CD14-positive monocyte (primary cell): ENCODE measurements at regions not wholly inside any gene's neighbourhood (a gene's known extent, or its start where the extent isn't known, plus 50 kb on each side); places are given as distances from the start of the nearest gene placed in this dataset.

Experiments
- DNase-seq, 3 donors: peaks; one replicate each; pipeline ENCODE4 v3.0.0-alpha.2; 2011 to 2022
- H2AFZ ChIP-seq: 2 replicates; pipeline ENCODE4 v1.6.0; 2012; ENCODE audit warnings: mild to moderate bottlenecking, low read depth, low read length, inconsistent platforms; ENCODE audit not compliant: insufficient read depth, poor library complexity, severe bottlenecking
- H3K27ac ChIP-seq, 2 donors: 1 replicate in 1 of 2; 2 replicates in 1 of 2; pipeline ENCODE4 v1.5.1; 2012 to 2013; ENCODE audit warnings: low read length in 2 of 2, control low read depth in 1 of 2, inconsistent platforms in 1 of 2, low read depth in 1 of 2, mild to moderate bottlenecking in 1 of 2
- H3K27me3 ChIP-seq, 2 donors: one replicate each; pipeline versions ENCODE4 v1.6.0 to v1.6.1; 2011 to 2013; ENCODE audit warnings: low read length in 2 of 2; ENCODE audit not compliant: control insufficient read depth in 2 of 2, insufficient read depth in 2 of 2
- H3K36me3 ChIP-seq, 2 donors: replicated peaks in 1 of 2; 1 replicate in 1 of 2; 2 replicates in 1 of 2; pipeline versions ENCODE4 v1.5.1 to v1.6.1; 2012 to 2013; ENCODE audit warnings: low read length in 2 of 2, control low read depth in 1 of 2, inconsistent platforms in 1 of 2, mild to moderate bottlenecking in 1 of 2; ENCODE audit not compliant: insufficient read depth in 2 of 2, control insufficient read depth in 1 of 2
- H3K4me1 ChIP-seq, 2 donors: 1 replicate in 1 of 2; 2 replicates in 1 of 2; pipeline versions ENCODE4 v1.5.1 to v1.6.1; 2012 to 2013; ENCODE audit warnings: low read length in 2 of 2, control low read depth in 1 of 2, inconsistent platforms in 1 of 2, mild to moderate bottlenecking in 1 of 2, moderate library complexity in 1 of 2; ENCODE audit not compliant: insufficient read depth in 2 of 2, control insufficient read depth in 1 of 2
- H3K4me2 ChIP-seq: replicated peaks from 2 replicates; pipeline ENCODE3; 2012; ENCODE audit warnings: low read length, moderate library complexity, mild to moderate bottlenecking; ENCODE audit not compliant: poor library complexity, severe bottlenecking; ENCODE audit errors: extremely low read depth
- H3K4me3 ChIP-seq, 3 experiments: fragments of 200-600 bp in 1 of 3; sonication (generic) in 1 of 3; replicated peaks in 1 of 3; 1 replicate in 2 of 3; 2 replicates in 1 of 3; pipeline ENCODE4 v1.5.1; 2011 to 2013; ENCODE audit warnings: low read length in 3 of 3, mild to moderate bottlenecking in 3 of 3, control low read depth in 2 of 3, low read depth in 2 of 3, inconsistent platforms in 1 of 3, moderate library complexity in 1 of 3
- H3K79me2 ChIP-seq: 2 replicates; pipeline ENCODE4 v1.6.0; 2012; ENCODE audit warnings: mild to moderate bottlenecking, control low read depth, inconsistent platforms, low read length, moderate library complexity; ENCODE audit not compliant: insufficient read depth
- H3K9ac ChIP-seq: 2 replicates; pipeline ENCODE4 v1.6.0; 2017; ENCODE audit warnings: low read length, mild to moderate bottlenecking; ENCODE audit not compliant: insufficient read depth, poor library complexity, severe bottlenecking
- H3K9me3 ChIP-seq, 2 donors: replicated peaks in 1 of 2; 1 replicate in 1 of 2; 2 replicates in 1 of 2; pipeline versions ENCODE4 v1.5.1 to v1.6.1; 2012 to 2013; ENCODE audit warnings: low read length in 2 of 2, control low read depth in 1 of 2; ENCODE audit not compliant: control insufficient read depth in 1 of 2, insufficient read depth in 1 of 2
- H4K20me1 ChIP-seq: 2 replicates; pipeline ENCODE4 v1.6.0; 2012; ENCODE audit warnings: mild to moderate bottlenecking, low read length, control low read depth, moderate library complexity; ENCODE audit not compliant: insufficient read depth
- H3K27ac Mint-ChIP-seq, 7 donors: one replicate each; pipeline ENCODE4 v1.8.0; 2020; ENCODE audit warnings: mild to moderate bottlenecking in 7 of 7, mixed read lengths in 7 of 7, moderate library complexity in 6 of 7, inconsistent platforms in 2 of 7
- H3K27me3 Mint-ChIP-seq, 3 donors: one replicate each; pipeline ENCODE4 v1.8.0; 2021 to 2022; ENCODE audit warnings: low read depth in 3 of 3, mild to moderate bottlenecking in 3 of 3, mixed read lengths in 3 of 3, moderate library complexity in 3 of 3, inconsistent platforms in 1 of 3
- H3K36me3 Mint-ChIP-seq, 2 donors: one replicate each; pipeline ENCODE4 v1.8.0; 2020; ENCODE audit warnings: mixed read lengths in 2 of 2, inconsistent platforms in 1 of 2, mild to moderate bottlenecking in 1 of 2
- H3K4me1 Mint-ChIP-seq: one replicate; pipeline ENCODE4 v1.8.0; 2020; ENCODE audit warnings: mild to moderate bottlenecking, mixed read lengths
- H3K4me3 Mint-ChIP-seq, 2 donors: one replicate each; pipeline ENCODE4 v1.8.0; 2020; ENCODE audit warnings: mild to moderate bottlenecking in 2 of 2, mixed read lengths in 2 of 2, moderate library complexity in 1 of 2
- H3K9me3 Mint-ChIP-seq, 7 donors: one replicate each; pipeline ENCODE4 v1.8.0; 2020 to 2022; ENCODE audit warnings: mixed read lengths in 7 of 7, mild to moderate bottlenecking in 6 of 7, moderate library complexity in 6 of 7, inconsistent platforms in 2 of 7
- CTCF ChIP-seq: fragments of 200-600 bp; IDR thresholded peaks from one replicate; pipeline ENCODE4 v1.8.0; 2022; ENCODE audit warnings: antibody characterized with exemption, mild to moderate bottlenecking
- WGBS: methylation state at CpG from one replicate; pipeline ENCODE4 v1.1.5; 2013; ENCODE audit warnings: missing lambda C conversion rate; ENCODE audit not compliant: insufficient coverage; 5-methylcytosine and 5-hydroxymethylcytosine counted together
- intact Hi-C, 2 donors: fragments of 100-400 bp; cut with micrococcal nuclease; formaldehyde crosslinking; loops; one replicate each; pipeline versions ENCODE4 v1.15.0 to v1.15.1; 2023

GRCh38 chr22:44392446-44392921 is 79.7 kb upstream of the SHISAL1 start:
- no peak for TF ChIP-seq CTCF
- DNase-seq: no peak
- Histone ChIP-seq H3K9me3 (no peaks in the 10 kb centered on the region), H3K9ac (no peak overlapping the region), H3K79me2 (no peaks in the 10 kb centered on the region), H3K4me3 (no peak overlapping the region), H2AFZ (no peak overlapping the region), H3K4me1 (no peaks in the 10 kb centered on the region), H3K4me2 (no peak overlapping the region), H3K27me3 (peaks cover 0 to 4% of the 10 kb centered on the region in 2 donors), H3K27ac (no peak overlapping the region), H4K20me1 (no peaks in the 10 kb centered on the region), H3K36me3 (no peaks in the 10 kb centered on the region)
- 74% methylated on average over 5 of the region's 6 CpGs for WGBS
- H3K4me1 Mint-ChIP-seq: no peaks in the 10 kb centered on the region
- peaks cover 4 to 7% (median 7%) of the 10 kb centered on the region in 3 donors for H3K27me3 Mint-ChIP-seq
- no peak overlapping the region for H3K4me3 Mint-ChIP-seq
- H3K36me3 Mint-ChIP-seq: no peaks in the 10 kb centered on the region
- H3K27ac Mint-ChIP-seq: no peak overlapping the region
- intact Hi-C loops: no loop called here
- peaks cover 0 to 1% (median 0%) of the 10 kb centered on the region in 7 donors for H3K9me3 Mint-ChIP-seq

DNA sequence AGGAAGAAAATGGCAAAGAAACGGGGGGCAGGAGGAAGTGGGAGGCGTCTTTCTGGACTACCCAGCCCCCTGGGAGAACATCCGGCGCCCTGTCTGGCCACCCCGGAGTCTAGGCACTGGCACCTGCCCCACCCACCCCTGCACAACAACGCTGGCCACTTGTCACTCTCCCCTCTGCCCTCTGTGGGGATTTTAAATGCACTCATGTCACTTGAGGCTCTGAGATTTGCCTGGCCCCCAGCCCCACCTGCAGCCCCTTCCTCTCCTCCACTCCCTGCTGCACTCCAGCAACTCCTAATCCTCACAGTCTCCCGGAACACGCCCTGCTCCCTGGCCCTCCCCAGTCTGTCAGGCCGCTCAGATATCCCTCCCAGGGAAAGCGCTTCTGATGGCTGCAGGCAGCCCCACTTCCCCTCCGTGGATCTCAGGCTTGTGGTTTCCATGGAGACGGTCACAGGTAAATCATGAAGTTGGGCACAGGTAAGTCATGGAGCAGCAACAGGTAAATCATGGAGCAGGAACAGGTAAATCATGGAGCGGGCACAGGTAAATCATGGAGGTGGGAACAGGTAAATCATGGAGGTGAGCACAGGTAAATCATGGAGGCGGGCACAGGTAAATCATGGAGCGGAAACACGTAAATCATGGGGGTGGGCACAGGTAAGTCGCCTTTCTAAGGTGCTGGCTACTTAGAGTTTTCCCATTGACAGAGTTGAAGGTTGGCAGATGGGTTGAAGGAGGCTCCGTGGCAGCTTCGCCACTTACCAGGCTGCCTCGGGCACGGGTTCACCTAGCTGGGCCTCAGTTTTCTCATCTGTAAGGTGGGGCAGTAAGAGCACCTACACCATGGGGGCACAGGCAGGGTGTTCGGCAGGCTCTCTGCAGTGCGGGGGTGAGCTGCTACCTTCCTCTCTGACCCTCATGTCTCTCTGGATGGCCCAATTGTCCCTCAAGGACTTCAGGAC is 79.0 kb upstream of the SHISAL1 start:
- H3K9me3 Mint-ChIP-seq: peaks cover 0 to 3% (median 0%) of the 10 kb centered on the region in 7 donors
- no peaks in the 10 kb centered on the region for H3K4me1 ChIP-seq
- intact Hi-C loops: no loop called here

More for the DNA sequence above, 79.0 kb upstream of the SHISAL1 start:
- Histone ChIP-seq H3K36me3 (no peaks in the 10 kb centered on the region), H4K20me1 (no peaks in the 10 kb centered on the region), H3K27ac (no peak overlapping the region), H3K9ac (no peak overlapping the region), H3K27me3 (peaks cover 0 to 4% of the 10 kb centered on the region in 2 donors), H3K79me2 (no peaks in the 10 kb centered on the region), H3K9me3 (no peaks in the 10 kb centered on the region), H3K4me3 (no peak overlapping the region), H2AFZ (no peak overlapping the region), H3K4me2 (no peak overlapping the region)
- H3K27me3 Mint-ChIP-seq: peaks cover 4 to 10% (median 7%) of the 10 kb centered on the region in 3 donors
- no peak overlapping the region for H3K4me3 Mint-ChIP-seq
- no peak overlapping the region for H3K27ac Mint-ChIP-seq
- H3K4me1 Mint-ChIP-seq: no peaks in the 10 kb centered on the region
- WGBS: 74% methylated on average over 13 of the region's 23 CpGs
- no peak for DNase-seq
- no peak for TF ChIP-seq CTCF
- no peaks in the 10 kb centered on the region for H3K36me3 Mint-ChIP-seq
